ENCODE measurements at regions not wholly inside any gene's neighbourhood (a gene's known extent, or its start where the extent isn't known, plus 50 kb on each side); places are given as distances from the start of the nearest gene placed in this dataset.

DNA sequence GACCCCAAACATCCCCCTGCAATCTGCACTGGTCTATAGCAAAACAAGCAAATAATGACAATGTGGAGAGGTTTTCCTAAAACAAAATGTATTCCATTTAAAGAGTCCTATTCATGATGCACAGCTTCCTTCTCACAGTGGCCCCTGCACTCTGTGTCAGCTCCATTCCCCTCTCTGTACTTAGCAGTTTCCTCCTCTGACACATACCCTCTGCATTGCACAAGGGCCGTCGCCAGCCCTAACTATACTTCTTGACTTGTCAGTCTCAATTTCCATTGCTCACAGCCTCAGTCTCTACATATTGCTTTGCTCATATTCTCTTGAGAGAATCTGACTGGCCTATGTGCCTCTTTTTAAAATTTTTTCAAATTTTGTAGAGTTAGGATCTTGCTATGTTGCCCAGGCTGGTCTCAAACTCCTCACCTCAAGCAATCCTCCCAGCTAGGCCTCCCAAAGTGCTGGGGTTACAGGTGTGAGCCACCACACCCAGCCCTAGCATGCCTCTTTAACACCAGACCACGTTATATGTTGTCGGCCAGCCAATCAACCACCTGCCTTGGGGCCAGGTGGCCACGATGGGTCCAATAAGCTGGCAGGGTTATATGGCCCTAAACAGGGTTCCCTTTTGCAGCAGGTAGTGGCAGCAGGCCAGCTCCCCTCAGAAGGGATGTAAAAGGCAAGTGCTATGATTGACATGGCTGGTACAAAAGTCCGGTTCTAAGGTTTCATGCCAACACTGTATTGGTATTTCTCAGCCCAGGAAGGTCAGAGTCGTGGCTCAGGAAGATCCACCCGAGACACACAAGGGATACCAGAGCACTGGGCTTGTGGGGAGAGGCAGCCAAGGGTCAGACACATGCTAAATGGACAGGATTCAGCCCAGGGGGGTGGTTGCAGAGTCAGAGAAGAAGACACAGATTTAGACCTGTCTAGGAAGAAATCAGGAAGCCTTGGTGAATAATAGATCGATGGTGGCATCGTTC is 59.0 kb upstream of the SMAD3 start:
- DNase-seq: no peak

DNA sequence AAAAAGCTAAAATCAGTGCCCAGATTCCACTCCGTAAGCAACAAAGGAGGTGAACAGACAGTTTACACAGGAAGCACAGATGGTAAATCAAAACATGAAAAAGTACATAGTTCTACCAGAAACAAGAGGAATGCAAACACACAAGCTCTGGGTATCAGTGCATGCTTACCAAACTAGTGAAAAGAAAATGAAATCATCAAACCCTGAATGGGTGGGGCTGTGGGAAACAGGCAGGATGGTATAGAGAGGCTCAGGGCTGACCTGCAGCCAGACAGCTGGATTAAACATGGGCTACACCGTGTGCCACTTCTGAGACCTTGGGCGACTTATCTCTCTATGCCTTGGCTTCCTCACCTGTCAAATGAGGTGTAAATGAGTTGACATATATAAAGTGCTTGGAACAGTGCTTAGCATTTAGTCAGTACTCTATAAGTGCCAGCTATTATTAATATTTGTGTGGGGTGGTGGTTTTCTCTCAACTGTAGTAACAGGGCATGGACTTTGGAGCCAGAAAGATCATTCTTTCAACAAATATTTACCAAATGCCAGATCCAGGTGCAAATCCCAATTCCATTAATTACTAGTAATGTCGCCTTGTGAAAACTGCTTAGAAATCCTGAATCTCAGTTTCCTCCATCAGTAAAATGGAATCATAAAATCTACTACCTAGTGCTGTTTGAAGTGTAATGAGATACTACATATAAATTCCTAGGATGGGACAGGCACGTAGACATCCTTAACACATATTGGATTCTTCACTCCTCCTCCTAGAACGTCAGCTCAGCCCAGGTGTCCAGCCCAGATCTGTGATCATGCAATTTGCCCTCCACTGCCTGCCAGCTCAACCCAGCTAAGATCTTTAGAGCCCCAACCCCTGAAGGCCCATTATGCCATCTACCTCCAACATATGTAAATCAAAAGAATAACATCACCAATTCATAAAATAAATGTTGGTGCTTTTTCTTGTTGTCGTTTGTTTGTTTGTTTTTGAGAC is 55.5 kb upstream of the SMAD3 start:
- DNase-seq: no peak

DNA sequence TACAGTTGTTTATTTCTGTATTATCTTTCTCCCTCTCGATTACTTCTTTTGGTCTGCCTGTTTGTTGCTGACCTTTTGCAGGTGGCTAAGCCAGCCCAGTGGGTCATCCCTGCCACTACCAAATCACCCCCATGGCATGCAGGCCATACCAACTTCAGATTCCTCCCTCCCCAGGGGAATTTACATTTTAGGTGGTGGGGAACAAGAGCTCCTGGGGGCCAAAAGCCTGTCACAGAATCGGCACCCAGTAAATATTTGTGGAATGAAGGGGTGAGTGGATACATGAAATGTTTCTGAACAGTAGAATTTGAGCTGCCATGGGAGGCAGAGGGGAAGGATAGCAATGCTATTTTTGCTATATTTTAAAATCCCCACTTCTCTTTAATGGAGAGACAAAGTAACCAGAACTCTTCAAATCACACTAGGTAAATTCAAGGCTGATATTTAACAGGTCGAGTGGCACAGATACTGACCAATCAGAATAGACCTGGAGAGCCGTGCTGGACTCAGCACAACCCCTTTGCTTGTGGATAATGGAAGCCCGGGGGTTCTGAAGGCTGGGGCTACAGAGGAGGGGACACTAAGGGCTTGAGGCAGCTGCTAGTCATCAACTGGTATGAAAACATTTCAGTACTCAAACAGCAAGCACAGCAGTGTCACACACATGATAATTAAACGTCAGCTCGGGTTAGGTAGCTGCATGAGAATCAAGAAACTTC is 54.3 kb upstream of the SMAD3 start:
- no peak for DNase-seq

DNA sequence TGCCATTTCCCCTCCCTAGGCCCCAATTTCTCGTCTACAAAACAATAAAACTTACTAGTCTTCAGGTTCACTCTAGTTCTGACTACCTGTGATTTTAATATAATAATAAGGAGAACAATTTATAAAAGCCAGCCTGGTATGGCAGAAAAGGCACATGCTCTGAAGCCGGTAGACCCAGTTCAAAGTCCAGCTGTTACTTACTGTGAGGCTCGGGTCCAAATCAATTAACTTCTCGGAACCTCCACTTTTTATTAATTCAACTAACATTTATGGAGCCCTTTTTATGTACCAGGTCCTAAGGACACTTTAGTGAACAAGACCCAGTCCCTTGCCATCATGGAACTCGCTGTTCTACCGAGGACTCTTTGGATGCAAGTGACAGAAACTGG is 53.8 kb upstream of the SMAD3 start:
- no peak for DNase-seq

DNA sequence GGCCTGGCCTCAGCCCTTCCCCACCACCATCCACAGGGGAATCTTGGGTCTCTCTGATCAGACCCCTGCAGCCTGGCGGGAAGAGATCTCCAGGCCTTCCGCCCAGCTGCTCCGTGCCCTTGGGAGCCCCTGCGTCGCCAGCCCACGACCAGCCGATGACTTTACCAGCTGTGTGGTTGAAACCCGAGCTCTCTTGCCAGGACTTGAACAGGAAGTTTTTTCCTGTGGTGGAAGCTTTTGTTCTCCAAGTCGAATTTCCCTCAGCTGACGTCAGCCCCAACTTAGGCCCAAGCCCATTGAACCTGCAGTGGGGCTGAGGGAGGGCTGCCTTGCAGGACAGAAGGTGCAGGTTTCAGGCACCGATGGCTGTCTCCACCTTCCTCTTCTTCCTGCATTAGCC is 51.7 kb upstream of the SMAD3 start:
- peak; percentile 84 for DNase-seq

Measured in left hindlimb (tissue), 1 donor.